ENCODE measurements at regions not wholly inside any gene's neighbourhood (a gene's known extent, or its start where the extent isn't known, plus 50 kb on each side); places are given as distances from the start of the nearest gene placed in this dataset.

DNA sequence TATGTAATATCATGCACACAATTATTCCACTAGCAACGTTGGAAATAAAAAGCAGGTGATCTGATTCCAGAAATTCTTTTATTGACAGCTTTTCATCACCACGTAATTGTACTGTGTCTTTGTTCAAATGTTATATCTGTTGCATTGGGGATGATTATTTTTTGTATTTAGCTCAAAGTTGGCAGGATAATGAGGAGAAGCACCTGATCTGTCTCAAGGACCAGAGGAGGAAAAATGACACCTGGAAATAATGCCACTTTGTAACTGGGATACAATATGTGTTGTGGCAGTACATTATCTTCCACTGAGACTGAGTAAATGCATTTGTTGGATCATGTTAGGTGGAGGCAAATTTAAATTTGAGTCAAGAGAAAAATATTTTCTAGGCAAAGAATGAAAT, 1298.8 kb upstream of the CDH6 start:
- no peaks in the 10 kb centered on the region for H3K36me3 ChIP-seq (replicated peaks in 1 of 2; ENCODE audit: insufficient read depth in 1 of 2, low read depth in 2 of 2)
- TF ChIP-seq POLR2A (IDR thresholded peaks at IDR 0.05) = no peak
- TF ChIP-seq, protein P1, sequence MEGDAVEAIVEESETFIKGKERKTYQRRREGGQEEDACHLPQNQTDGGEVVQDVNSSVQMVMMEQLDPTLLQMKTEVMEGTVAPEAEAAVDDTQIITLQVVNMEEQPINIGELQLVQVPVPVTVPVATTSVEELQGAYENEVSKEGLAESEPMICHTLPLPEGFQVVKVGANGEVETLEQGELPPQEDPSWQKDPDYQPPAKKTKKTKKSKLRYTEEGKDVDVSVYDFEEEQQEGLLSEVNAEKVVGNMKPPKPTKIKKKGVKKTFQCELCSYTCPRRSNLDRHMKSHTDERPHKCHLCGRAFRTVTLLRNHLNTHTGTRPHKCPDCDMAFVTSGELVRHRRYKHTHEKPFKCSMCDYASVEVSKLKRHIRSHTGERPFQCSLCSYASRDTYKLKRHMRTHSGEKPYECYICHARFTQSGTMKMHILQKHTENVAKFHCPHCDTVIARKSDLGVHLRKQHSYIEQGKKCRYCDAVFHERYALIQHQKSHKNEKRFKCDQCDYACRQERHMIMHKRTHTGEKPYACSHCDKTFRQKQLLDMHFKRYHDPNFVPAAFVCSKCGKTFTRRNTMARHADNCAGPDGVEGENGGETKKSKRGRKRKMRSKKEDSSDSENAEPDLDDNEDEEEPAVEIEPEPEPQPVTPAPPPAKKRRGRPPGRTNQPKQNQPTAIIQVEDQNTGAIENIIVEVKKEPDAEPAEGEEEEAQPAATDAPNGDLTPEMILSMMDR (IDR thresholded peaks at IDR 0.05) = no peak
- ATAC-seq = no peak
- H3K4me1 ChIP-seq = no peaks in the 10 kb centered on the region
- WGBS, 2 donors = 37 to 39% methylated on average over 2 of the region's 2 CpGs
- intact Hi-C loops (cut with DNase I) = no loop called here
- no peaks in the 10 kb centered on the region for H3K27me3 ChIP-seq
- H3K27ac ChIP-seq = no peak overlapping the region
- no peaks in the 10 kb centered on the region for H3K9me3 ChIP-seq
- DNase-seq = no peak
- no peak overlapping the region for H3K4me3 ChIP-seq

DNA sequence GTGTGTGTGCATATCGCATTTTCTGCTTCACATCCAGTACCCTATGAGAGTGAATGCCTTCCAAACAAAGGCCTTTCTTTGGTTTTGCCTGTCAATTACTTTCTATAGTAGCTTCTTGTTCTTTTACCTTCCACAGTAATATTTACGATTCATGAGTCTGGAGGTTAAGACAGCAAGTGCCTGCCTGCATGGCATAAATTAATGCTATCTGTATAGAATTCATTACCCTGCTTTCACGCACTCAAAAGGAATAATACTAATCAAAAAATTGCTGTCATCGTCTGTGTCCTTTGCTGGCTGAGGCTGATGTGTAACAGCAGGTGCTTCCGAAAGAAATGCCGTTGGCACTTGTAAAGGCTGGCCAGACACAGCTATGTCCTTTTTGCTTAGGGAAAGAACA, 1304.4 kb upstream of the CDH6 start:
- TF ChIP-seq POLR2A (IDR thresholded peaks at IDR 0.05) = no peak
- TF ChIP-seq, protein P1 (IDR thresholded peaks at IDR 0.05) = no peak
- WGBS, 2 donors = 59 to 71% methylated on average over 6 of the region's 6 CpGs
- no peak for DNase-seq
- H3K4me3 ChIP-seq = no peak overlapping the region
- H3K36me3 ChIP-seq (replicated peaks in 1 of 2; ENCODE audit: insufficient read depth in 1 of 2, low read depth in 2 of 2) = no peaks in the 10 kb centered on the region
- no peak for ATAC-seq
- no peak overlapping the region for H3K27ac ChIP-seq
- no peaks in the 10 kb centered on the region for H3K4me1 ChIP-seq
- H3K9me3 ChIP-seq = no peaks in the 10 kb centered on the region
- no peaks in the 10 kb centered on the region for H3K27me3 ChIP-seq
- intact Hi-C loops (cut with DNase I) = no loop called here

DNA sequence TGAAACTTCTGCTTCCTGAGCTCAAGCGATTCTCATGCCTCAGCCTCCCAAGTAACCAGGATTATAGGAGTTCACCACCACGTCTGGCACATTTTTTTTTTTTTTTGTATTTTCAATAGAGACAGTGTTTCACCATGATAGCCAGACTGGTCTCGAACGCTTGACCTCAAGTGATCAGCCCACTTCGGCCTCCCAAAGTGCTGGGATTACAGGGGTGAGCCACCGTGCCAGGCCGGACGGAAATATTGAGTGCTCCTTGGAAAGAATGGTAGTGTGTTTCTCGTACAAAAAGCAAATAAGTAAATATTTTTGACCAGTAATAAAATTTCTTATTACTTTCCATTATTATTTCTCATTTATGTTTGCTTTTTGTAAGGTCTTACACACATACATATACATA, 1307.9 kb upstream of the CDH6 start:
- Histone ChIP-seq H3K27me3 (no peaks in the 10 kb centered on the region), H3K9me3 (peaks cover 0 to 6% (median 0%) of the 10 kb centered on the region in 3 donors), H3K4me3 (no peak overlapping the region), H3K4me1 (no peaks in the 10 kb centered on the region), H3K36me3 (replicated peaks in 1 of 2; ENCODE audit: insufficient read depth in 1 of 2, low read depth in 2 of 2) (no peaks in the 10 kb centered on the region), H3K27ac (no peak overlapping the region)
- ATAC-seq = no peak
- TF ChIP-seq, protein P1 (IDR thresholded peaks at IDR 0.05) = no peak
- TF ChIP-seq POLR2A (IDR thresholded peaks at IDR 0.05) = no peak
- intact Hi-C loops (cut with DNase I) = no loop called here
- WGBS, 2 donors = 66 to 74% methylated on average over 9 of the region's 9 CpGs
- no peak for DNase-seq

DNA sequence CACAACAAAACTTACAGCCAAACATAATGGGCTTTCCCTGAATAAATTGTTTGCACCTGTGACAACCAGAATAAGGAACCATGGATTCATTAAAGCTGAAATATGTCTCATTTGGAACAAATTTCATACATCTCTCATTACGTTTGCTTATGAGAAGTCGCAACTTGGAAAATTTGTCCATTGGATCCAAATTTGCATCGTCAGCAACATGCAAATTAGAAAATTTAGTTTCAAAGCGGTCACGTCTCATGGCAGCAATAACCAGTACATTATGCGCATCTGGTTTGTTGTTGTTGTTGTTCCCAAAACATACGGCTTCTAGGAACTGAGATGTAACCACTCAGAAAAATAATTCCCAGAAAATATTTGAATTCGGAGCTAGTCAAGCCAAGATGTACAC, 1311.5 kb upstream of the CDH6 start:
- intact Hi-C loops (cut with DNase I) = no loop called here
- whole genome bisulfite sequencing, 2 donors = 57 to 73% methylated on average over 8 of the region's 8 CpGs
- H3K9me3 ChIP-seq = peaks cover 0 to 6% (median 0%) of the 10 kb centered on the region in 3 donors

DNA sequence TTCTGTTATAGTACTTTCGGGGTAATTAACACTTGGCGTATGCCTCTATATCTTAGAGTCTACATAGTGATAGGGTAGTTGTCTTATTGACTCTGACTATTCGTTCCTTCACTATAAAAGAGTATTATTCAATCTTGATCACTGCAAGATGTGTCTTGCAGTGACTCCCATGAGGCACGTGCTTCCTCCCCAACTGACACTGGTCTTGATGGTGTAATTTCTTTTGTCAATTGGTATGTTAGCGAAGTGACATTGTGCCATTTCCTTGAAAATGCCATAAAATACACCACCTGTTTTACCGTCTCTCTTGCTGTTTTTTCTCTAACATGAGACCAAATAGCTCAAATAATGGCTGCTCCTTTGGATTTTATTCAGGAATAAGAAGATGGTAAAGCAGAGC, 1314.1 kb upstream of the CDH6 start:
- ATAC-seq = no peak
- WGBS, 2 donors = 53 to 64% methylated on average over 6 of the region's 6 CpGs

More for the DNA sequence above, 1311.5 kb upstream of the CDH6 start:
- Histone ChIP-seq H3K36me3 (replicated peaks in 1 of 2; ENCODE audit: insufficient read depth in 1 of 2, low read depth in 2 of 2) (no peaks in the 10 kb centered on the region), H3K4me3 (no peak overlapping the region), H3K4me1 (no peaks in the 10 kb centered on the region), H3K27me3 (no peaks in the 10 kb centered on the region), H3K27ac (no peak overlapping the region)
- ATAC-seq (no peak), DNase-seq (no peak)
- TF ChIP-seq POLR2A (IDR thresholded peaks at IDR 0.05) = no peak
- TF ChIP-seq, protein P1 (IDR thresholded peaks at IDR 0.05) = no peak

More for the DNA sequence above, 1314.1 kb upstream of the CDH6 start:
- no peaks in the 10 kb centered on the region for H3K4me1 ChIP-seq
- no peak overlapping the region for H3K4me3 ChIP-seq
- DNase-seq = no peak
- H3K27ac ChIP-seq = no peak overlapping the region
- intact Hi-C loops (cut with DNase I) = no loop called here
- TF ChIP-seq POLR2A (IDR thresholded peaks at IDR 0.05) = no peak
- TF ChIP-seq, protein P1 (IDR thresholded peaks at IDR 0.05) = no peak
- H3K9me3 ChIP-seq = peaks cover 0 to 6% (median 0%) of the 10 kb centered on the region in 3 donors
- H3K36me3 ChIP-seq (replicated peaks in 1 of 2; ENCODE audit: insufficient read depth in 1 of 2, low read depth in 2 of 2) = no peaks in the 10 kb centered on the region
- H3K27me3 ChIP-seq = no peaks in the 10 kb centered on the region

All from body of pancreas (tissue), 4 donors.